NB4 (cell line): ENCODE measurements at regions not wholly inside any gene's neighbourhood (a gene's known extent, or its start where the extent isn't known, plus 50 kb on each side); places are given as distances from the start of the nearest gene placed in this dataset.

Experiments used
- CTCF ChIP-seq: IDR thresholded peaks from one replicate; pipeline ENCODE4 v1.5.1; 2012; ENCODE audit warnings: low read depth, low read length
- MYC ChIP-seq: IDR thresholded peaks from 2 replicates; pipeline ENCODE4 v1.6.1; 2011; ENCODE audit warnings: low read depth, low read length
- POLR2A ChIP-seq: IDR thresholded peaks from 2 replicates; pipeline ENCODE4 v1.6.1; 2011; ENCODE audit warnings: mild to moderate bottlenecking; ENCODE audit not compliant: insufficient read length; ENCODE audit errors: extremely low read depth

GRCh38 chr4:63393544-63393943 is 1015.7 kb downstream of the TECRL start:
- TF ChIP-seq CTCF, result no peak
- no peak for TF ChIP-seq MYC
- no peak for TF ChIP-seq POLR2A
